A673 (cell line): ENCODE measurements at regions not wholly inside any gene's neighbourhood (a gene's known extent, or its start where the extent isn't known, plus 50 kb on each side); places are given as distances from the start of the nearest gene placed in this dataset.

ENCODE experiments used
- CTCF ChIP-seq: fragments of 300-800, 200-600 bp; sonication (generic); conservative IDR thresholded peaks from 2 replicates; pipeline ENCODE4 v1.5.1; 2017; ENCODE audit warnings: low read depth, mild to moderate bottlenecking, antibody characterized with exemption, low read length, moderate library complexity, mixed read lengths
- EZH2 ChIP-seq: fragments of 200-600 bp; sonication (generic); IDR thresholded peaks from 2 replicates; pipeline ENCODE4 v1.6.1; 2017; ENCODE audit warnings: borderline replicate concordance, low read depth, mild to moderate bottlenecking, mixed read lengths, antibody characterized with exemption, low read length; ENCODE audit not compliant: poor library complexity, severe bottlenecking

- no peak for TF ChIP-seq EZH2
- no peak for TF ChIP-seq CTCF
Measured at GRCh38 chr4:164212134-164212533, 541.8 kb upstream of the SMIM31 start.
